GM10248 (cell line): ENCODE measurements at regions not wholly inside any gene's neighbourhood (a gene's known extent, or its start where the extent isn't known, plus 50 kb on each side); places are given as distances from the start of the nearest gene placed in this dataset.
"Not testable (repeated sequence)": the region's sequence is repeated elsewhere in the genome, so short reads cannot be mapped to it uniquely, and the experiment has no call there.

Experiments used
- CTCF ChIA-PET: fragments of 300-600 bp; sonication (Branson Sonifier 250); formaldehyde crosslinking; extraction: SDS; loops from one replicate; lab custom pipeline; 2021; ENCODE audit warnings: antibody characterized with exemption; lab: Yijun Ruan, JAX
- POLR2A ChIA-PET: fragments of 350-650 bp; sonication (Branson Sonifier 250); formaldehyde crosslinking; extraction: SDS; loops from one replicate; lab custom pipeline; 2020; ENCODE audit warnings: antibody characterized with exemption; lab: Yijun Ruan, JAX
- DNase-seq: peaks from one replicate; pipeline ENCODE4 v3.0.0; 2012; ENCODE audit errors: extremely low spot score
- TF ChIP-seq, protein P1 (sequence below): IDR thresholded peaks from 2 replicates; pipeline ENCODE4 v1.5.1; 2012; ENCODE audit warnings: mild to moderate bottlenecking, low read depth; ENCODE audit errors: extremely low read depth, missing control alignments, control extremely low read depth

DNA sequence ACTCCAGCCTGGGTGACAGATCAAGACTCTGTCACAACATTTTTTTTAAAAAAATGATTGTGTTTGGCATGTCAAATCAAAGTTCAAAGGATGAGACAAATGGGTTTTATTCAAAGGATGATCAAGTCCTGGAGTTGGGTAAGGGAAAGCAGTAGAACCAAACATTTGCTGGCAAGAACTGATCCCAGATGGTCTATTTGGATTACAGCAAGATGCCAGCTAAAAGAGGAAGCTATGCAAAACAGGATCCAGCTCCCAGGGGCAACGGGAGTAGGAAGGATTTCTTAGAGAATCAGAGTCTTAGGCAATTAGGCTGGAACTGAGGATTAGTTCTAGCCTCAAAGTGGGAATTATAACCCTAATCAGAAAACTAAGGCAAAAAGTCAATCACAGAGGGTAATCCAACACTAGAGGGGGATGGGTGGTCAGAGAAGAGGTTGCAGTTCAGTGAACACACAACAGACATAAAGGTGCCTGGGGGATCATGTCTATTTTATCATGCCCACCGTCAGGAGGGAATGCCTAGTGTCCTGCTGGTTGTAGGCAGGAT, 133.0 kb upstream of the PLS3 start:
- POLR2A ChIA-PET, result no interaction called here
- DNase-seq, result no peak
- CTCF ChIA-PET, result no interaction called here

DNA sequence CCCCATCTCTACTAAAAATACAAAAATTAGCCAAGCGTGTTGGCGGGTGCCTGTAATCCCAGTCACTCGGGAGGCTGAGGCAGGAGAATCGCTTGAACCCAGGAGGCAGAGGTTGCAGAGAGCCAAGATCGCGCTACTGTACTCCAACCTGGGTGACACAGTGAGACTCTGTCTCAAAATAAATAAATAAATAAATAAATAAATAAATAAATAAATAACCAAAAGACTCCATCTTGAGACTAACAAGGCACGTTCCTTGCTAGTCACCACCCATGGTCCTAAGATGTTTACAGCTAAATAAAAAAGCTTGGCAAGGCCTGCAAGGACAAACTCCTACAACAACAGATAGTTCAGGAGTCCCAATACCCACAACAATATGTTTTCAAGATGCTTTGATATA, 126.1 kb upstream of the PLS3 start:
- DNase-seq, POLR2A ChIA-PET: not testable (repeated sequence)
- CTCF ChIA-PET, result interaction anchor here (1.2 kb wide), 1 partner anchor 208 kb away, joined by 4 read pairs; no protein-coding TSS in a partner anchor

More for the DNA sequence above, 133.0 kb upstream of the PLS3 start:
- TF ChIP-seq, protein P1, sequence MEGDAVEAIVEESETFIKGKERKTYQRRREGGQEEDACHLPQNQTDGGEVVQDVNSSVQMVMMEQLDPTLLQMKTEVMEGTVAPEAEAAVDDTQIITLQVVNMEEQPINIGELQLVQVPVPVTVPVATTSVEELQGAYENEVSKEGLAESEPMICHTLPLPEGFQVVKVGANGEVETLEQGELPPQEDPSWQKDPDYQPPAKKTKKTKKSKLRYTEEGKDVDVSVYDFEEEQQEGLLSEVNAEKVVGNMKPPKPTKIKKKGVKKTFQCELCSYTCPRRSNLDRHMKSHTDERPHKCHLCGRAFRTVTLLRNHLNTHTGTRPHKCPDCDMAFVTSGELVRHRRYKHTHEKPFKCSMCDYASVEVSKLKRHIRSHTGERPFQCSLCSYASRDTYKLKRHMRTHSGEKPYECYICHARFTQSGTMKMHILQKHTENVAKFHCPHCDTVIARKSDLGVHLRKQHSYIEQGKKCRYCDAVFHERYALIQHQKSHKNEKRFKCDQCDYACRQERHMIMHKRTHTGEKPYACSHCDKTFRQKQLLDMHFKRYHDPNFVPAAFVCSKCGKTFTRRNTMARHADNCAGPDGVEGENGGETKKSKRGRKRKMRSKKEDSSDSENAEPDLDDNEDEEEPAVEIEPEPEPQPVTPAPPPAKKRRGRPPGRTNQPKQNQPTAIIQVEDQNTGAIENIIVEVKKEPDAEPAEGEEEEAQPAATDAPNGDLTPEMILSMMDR, result no peak

DNA sequence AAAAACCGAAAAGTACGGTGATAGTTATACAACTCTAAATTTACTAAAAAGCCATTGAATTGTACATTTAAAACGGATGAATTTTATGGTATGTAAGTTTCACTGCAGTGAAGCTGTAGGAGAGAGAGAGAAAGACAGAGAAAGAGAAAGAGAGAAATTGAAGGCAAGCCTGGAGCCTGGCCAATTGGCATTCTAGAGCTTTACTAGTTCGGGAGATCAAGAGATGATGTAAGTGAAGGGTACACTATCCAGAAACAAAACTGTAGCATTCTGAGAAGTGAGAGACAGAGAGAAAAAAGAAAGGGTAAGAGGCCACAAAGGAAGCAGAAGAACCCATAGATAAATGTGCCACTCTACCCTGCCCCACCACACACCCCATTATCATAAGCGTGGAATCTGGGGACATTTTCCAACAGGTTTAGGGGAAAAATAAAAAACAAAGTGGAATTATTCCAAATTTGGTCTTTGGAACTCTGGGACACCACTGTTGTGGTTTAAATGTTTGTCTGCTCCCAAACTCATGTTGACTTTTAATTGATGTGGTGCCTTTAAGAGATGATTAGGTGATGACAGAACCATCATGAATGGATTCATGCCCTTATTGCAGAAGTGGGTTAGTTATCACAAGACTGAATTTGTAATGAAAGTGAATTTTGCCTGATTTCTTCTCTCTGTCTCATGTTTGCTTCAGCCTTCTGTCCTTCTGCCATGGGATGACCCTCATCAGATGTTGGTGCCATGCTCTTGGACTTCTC, 123.0 kb upstream of the PLS3 start:
- CTCF ChIA-PET, result no interaction called here
- POLR2A ChIA-PET, result no interaction called here
- no peak for DNase-seq
- TF ChIP-seq, protein P1, result no peak

DNA sequence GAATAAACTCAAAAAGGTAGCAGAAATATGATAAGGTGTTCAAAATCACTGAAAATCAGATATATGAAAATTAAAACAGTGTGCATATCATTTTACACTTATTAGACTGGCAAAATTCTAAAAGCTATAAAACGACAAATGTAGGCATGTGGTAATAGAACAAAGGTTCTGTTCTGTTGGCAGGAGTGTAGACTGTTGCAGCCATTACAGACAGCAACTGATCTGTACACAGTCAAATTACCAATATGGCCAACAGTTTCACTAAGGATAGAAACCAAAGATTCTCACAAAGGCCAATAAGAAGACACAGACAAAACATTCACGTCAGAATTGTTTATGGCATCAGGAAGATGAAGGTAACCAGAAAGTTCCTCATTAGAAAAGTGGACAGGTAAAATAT, 112.8 kb upstream of the PLS3 start:
- ChIA-PET POLR2A (no interaction called here), CTCF (no interaction called here)
- TF ChIP-seq, protein P1, result no peak
- no peak for DNase-seq

DNA sequence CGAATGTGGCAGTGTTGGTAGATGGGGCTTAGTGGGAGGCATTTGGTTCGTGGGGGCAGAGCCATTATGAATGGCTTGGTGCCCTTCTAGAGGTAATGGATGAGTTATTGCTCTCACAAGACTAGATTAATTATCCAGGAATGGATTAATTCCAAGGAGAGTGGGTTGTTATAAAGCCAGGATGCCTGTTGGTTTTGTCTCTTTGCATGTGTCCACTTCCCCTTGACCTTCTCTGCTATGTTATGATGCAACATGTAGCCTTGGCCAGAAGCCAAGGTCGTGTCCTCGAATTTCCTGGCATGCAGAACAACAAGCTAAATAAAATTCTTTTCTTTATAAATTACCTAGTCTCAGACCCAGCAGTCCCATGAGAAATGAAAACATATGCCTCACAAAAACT, 111.2 kb upstream of the PLS3 start:
- TF ChIP-seq, protein P1, result no peak
- DNase-seq, result no peak
- CTCF ChIA-PET, result no interaction called here
- POLR2A ChIA-PET, result no interaction called here

DNA sequence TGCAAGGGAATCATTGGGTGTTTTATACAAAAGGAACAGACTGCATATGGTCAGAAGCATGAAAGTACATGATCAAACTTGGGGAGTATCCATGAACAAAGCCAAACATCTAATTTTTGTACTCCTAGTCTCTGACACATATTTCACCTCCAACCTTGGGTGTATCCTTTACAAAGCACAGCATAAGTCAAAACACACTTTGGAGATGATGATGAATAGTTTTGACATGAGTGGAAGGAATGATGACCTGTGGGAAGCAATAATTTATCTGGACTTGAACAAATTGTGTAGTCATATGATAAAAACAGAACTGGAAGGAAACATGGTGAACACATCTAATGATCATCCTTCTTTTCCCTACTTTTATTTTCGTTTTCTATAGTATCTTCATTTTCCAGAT, 108.7 kb upstream of the PLS3 start:
- ChIA-PET POLR2A (no interaction called here), CTCF (no interaction called here)
- DNase-seq, result no peak
- TF ChIP-seq, protein P1, result no peak
